CD4-positive, alpha-beta T cell (primary cell): ENCODE measurements at regions not wholly inside any gene's neighbourhood (a gene's known extent, or its start where the extent isn't known, plus 50 kb on each side); places are given as distances from the start of the nearest gene placed in this dataset.

Experiments
- ATAC-seq: fragments of 200-7000 bp; cut with Tn5 transposase; one replicate; pipeline ENCODE4 v1.10.0; 2022; ENCODE audit warnings: mild to moderate bottlenecking; ENCODE audit not compliant: poor library complexity
- CTCF ChIA-PET: fragments of 350-600 bp; sonication (Branson Sonifier 250); formaldehyde crosslinking; loops from one replicate; lab custom pipeline; 2021; ENCODE audit warnings: antibody characterized with exemption, inconsistent platforms; lab: Charles Lee
- POLR2A ChIA-PET: fragments of 350-600 bp; sonication (Branson Sonifier 250); formaldehyde crosslinking; loops from one replicate; lab custom pipeline; 2021; ENCODE audit warnings: antibody characterized with exemption, inconsistent platforms; lab: Charles Lee
- DNase-seq, 14 experiments: peaks; one replicate each; pipeline ENCODE4 v3.0.0-alpha.2; 2013 to 2020; ENCODE audit warnings: mixed read lengths in 2 of 14
- H3K27ac ChIP-seq, 2 donors: one replicate each; pipeline versions ENCODE4 v1.5.1 to v1.7.0; 2013; ENCODE audit warnings: low read length in 2 of 2, low read depth in 1 of 2, mild to moderate bottlenecking in 1 of 2
- H3K27me3 ChIP-seq, 2 experiments: 1 replicate in 1 of 2; 2 replicates in 1 of 2; pipeline versions ENCODE4 v1.6.1 to v1.7.0; 2013; ENCODE audit warnings: low read length in 2 of 2, control low read depth in 1 of 2, mild to moderate bottlenecking in 1 of 2, moderate library complexity in 1 of 2; ENCODE audit not compliant: insufficient read depth in 2 of 2, control insufficient read depth in 1 of 2
- H3K36me3 ChIP-seq: one replicate; pipeline ENCODE4 v1.6.1; 2013; ENCODE audit warnings: low read length, control low read depth; ENCODE audit not compliant: insufficient read depth
- H3K4me1 ChIP-seq: one replicate; pipeline ENCODE4 v1.6.1; 2013; ENCODE audit warnings: low read length, control low read depth; ENCODE audit not compliant: insufficient read depth
- H3K4me3 ChIP-seq: one replicate; pipeline ENCODE4 v1.5.1; 2013; ENCODE audit warnings: mild to moderate bottlenecking, low read length, moderate library complexity
- H3K9me3 ChIP-seq, 2 experiments: 1 replicate in 1 of 2; 2 replicates in 1 of 2; pipeline versions ENCODE4 v1.6.1 to v1.7.0; 2013; ENCODE audit warnings: low read length in 2 of 2, mild to moderate bottlenecking in 2 of 2, control low read depth in 1 of 2, moderate library complexity in 1 of 2; ENCODE audit not compliant: control insufficient read depth in 1 of 2, insufficient read depth in 1 of 2
- H3K27ac Mint-ChIP-seq: one replicate; pipeline ENCODE4 v1.8.0; 2020; ENCODE audit warnings: mixed read lengths
- H3K27me3 Mint-ChIP-seq: one replicate; pipeline ENCODE4 v1.8.0; 2021; ENCODE audit warnings: mixed read lengths
- H3K36me3 Mint-ChIP-seq: one replicate; pipeline ENCODE4 v1.8.0; 2021; ENCODE audit warnings: low read depth, mixed read lengths
- H3K4me1 Mint-ChIP-seq: one replicate; pipeline ENCODE4 v1.8.0; 2021; ENCODE audit warnings: low read depth, mixed read lengths
- H3K4me3 Mint-ChIP-seq: one replicate; pipeline ENCODE4 v1.8.0; 2020; ENCODE audit warnings: mild to moderate bottlenecking, mixed read lengths
- H3K9me3 Mint-ChIP-seq: one replicate; pipeline ENCODE4 v1.8.0; 2020; ENCODE audit warnings: mixed read lengths
- intact Hi-C, 2 experiments: fragments of 100-400 bp; cut with DNase I in 1 of 2; cut with micrococcal nuclease in 1 of 2; formaldehyde crosslinking; loops; one replicate each; pipeline versions ENCODE4 v1.15.1 to v1.9.0; 2023 to 2025; cut with DNase I, micrococcal nuclease
- TF ChIP-seq, protein P1 (sequence below): fragments of 200-600 bp; IDR thresholded peaks from one replicate; pipeline ENCODE4 v1.8.0; 2022; ENCODE audit warnings: antibody characterized with exemption, mild to moderate bottlenecking

- H3K36me3 Mint-ChIP-seq, result no peaks in the 10 kb centered on the region
- no peaks in the 10 kb centered on the region for H3K4me1 Mint-ChIP-seq
- DNase-seq (no peak), ATAC-seq (no peak)
- Histone ChIP-seq H3K4me1 (no peaks in the 10 kb centered on the region), H3K36me3 (no peaks in the 10 kb centered on the region), H3K27ac (no peak overlapping the region), H3K4me3 (no peak overlapping the region), H3K9me3 (no peaks in the 10 kb centered on the region), H3K27me3 (no peaks in the 10 kb centered on the region)
- POLR2A ChIA-PET, result no interaction called here
- H3K9me3 Mint-ChIP-seq, result peaks cover 5% of the 10 kb centered on the region
- H3K4me3 Mint-ChIP-seq, result no peak overlapping the region
- TF ChIP-seq, protein P1, sequence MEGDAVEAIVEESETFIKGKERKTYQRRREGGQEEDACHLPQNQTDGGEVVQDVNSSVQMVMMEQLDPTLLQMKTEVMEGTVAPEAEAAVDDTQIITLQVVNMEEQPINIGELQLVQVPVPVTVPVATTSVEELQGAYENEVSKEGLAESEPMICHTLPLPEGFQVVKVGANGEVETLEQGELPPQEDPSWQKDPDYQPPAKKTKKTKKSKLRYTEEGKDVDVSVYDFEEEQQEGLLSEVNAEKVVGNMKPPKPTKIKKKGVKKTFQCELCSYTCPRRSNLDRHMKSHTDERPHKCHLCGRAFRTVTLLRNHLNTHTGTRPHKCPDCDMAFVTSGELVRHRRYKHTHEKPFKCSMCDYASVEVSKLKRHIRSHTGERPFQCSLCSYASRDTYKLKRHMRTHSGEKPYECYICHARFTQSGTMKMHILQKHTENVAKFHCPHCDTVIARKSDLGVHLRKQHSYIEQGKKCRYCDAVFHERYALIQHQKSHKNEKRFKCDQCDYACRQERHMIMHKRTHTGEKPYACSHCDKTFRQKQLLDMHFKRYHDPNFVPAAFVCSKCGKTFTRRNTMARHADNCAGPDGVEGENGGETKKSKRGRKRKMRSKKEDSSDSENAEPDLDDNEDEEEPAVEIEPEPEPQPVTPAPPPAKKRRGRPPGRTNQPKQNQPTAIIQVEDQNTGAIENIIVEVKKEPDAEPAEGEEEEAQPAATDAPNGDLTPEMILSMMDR, result no peak
- CTCF ChIA-PET, result no interaction called here
- intact Hi-C loops, result no loop called here
- H3K27me3 Mint-ChIP-seq, result no peaks in the 10 kb centered on the region
- no peak overlapping the region for H3K27ac Mint-ChIP-seq
Measured at GRCh38 chr3:55173504-55173903, 245.6 kb upstream of the LRTM1 start.

GRCh38 chr3:55172913-55173312, 245.1 kb upstream of the LRTM1 start:
- TF ChIP-seq, protein P1, result no peak
- no peaks in the 10 kb centered on the region for H3K27me3 Mint-ChIP-seq
- ATAC-seq (no peak), DNase-seq (no peak)
- intact Hi-C loops, result no loop called here
- ChIA-PET CTCF (no interaction called here), POLR2A (no interaction called here)
- no peaks in the 10 kb centered on the region for H3K36me3 Mint-ChIP-seq
- H3K4me3 ChIP-seq, result no peak overlapping the region
- no peak overlapping the region for H3K27ac ChIP-seq
- no peaks in the 10 kb centered on the region for H3K4me1 ChIP-seq
- no peaks in the 10 kb centered on the region for H3K9me3 ChIP-seq
- H3K4me1 Mint-ChIP-seq, result no peaks in the 10 kb centered on the region
- H3K9me3 Mint-ChIP-seq, result peaks cover 5% of the 10 kb centered on the region
- H3K4me3 Mint-ChIP-seq, result no peak overlapping the region
- no peaks in the 10 kb centered on the region for H3K27me3 ChIP-seq
- no peaks in the 10 kb centered on the region for H3K36me3 ChIP-seq
- no peak overlapping the region for H3K27ac Mint-ChIP-seq

GRCh38 chr3:55170444-55170843, 242.6 kb upstream of the LRTM1 start:
- no peak for ATAC-seq
- no peak overlapping the region for H3K4me3 Mint-ChIP-seq
- H3K9me3 Mint-ChIP-seq, result peaks cover 5% of the 10 kb centered on the region
- no peak for DNase-seq
- intact Hi-C loops, result no loop called here
- Histone ChIP-seq H3K4me3 (no peak overlapping the region), H3K4me1 (no peaks in the 10 kb centered on the region), H3K36me3 (no peaks in the 10 kb centered on the region), H3K27me3 (no peaks in the 10 kb centered on the region), H3K9me3 (no peaks in the 10 kb centered on the region), H3K27ac (no peak overlapping the region)
- CTCF ChIA-PET, result no interaction called here
- no peaks in the 10 kb centered on the region for H3K4me1 Mint-ChIP-seq
- POLR2A ChIA-PET, result no interaction called here
- TF ChIP-seq, protein P1, result no peak
- no peaks in the 10 kb centered on the region for H3K36me3 Mint-ChIP-seq
- H3K27ac Mint-ChIP-seq, result no peak overlapping the region
- H3K27me3 Mint-ChIP-seq, result no peaks in the 10 kb centered on the region
